Testis (tissue), 2 donors: ENCODE measurements at regions not wholly inside any gene's neighbourhood (a gene's known extent, or its start where the extent isn't known, plus 50 kb on each side); places are given as distances from the start of the nearest gene placed in this dataset.
"Not testable (repeated sequence)": the region's sequence is repeated elsewhere in the genome, so short reads cannot be mapped to it uniquely, and the experiment has no call there.

Experiments used
- DNase-seq: peaks from one replicate; pipeline ENCODE4 v3.0.0-alpha.2; 2019
- H3K27ac ChIP-seq, 2 donors: fragments of 200-600 bp; sonication (generic); one replicate each; pipeline ENCODE4 v1.5.1; 2019
- H3K27me3 ChIP-seq: fragments of 200-600 bp; sonication (generic); one replicate; pipeline ENCODE4 v1.5.1; 2019
- H3K36me3 ChIP-seq: fragments of 200-600 bp; sonication (generic); one replicate; pipeline ENCODE4 v1.5.1; 2017; ENCODE audit warnings: low read depth; ENCODE audit errors: missing control alignments
- H3K4me1 ChIP-seq: fragments of 200-600 bp; sonication (generic); one replicate; pipeline ENCODE4 v1.5.1; 2019
- H3K4me3 ChIP-seq, 2 donors: fragments of 200-600 bp; sonication (generic); one replicate each; pipeline ENCODE4 v1.5.1; 2017 to 2019
- H3K9me3 ChIP-seq: fragments of 200-600 bp; sonication (generic); one replicate; pipeline ENCODE4 v1.5.1; 2017
- CTCF ChIP-seq, 3 experiments: fragments of 450-650 bp in 2 of 3; fragments of 200-600 bp in 1 of 3; sonication (generic) in 1 of 3; IDR thresholded peaks; one replicate each; pipeline ENCODE4 v1.5.1; 2016 to 2019; ENCODE audit warnings: antibody characterized with exemption in 3 of 3, mild to moderate bottlenecking in 2 of 3, moderate library complexity in 1 of 3
- POLR2A ChIP-seq: fragments of 450-650 bp; IDR thresholded peaks from one replicate; pipeline ENCODE4 v1.6.1; 2017; ENCODE audit warnings: antibody characterized with exemption, mild to moderate bottlenecking, moderate library complexity
- WGBS, 2 donors: methylation state at CpG; one replicate each; pipeline ENCODE4 v1.1.5; 2018; 5-methylcytosine and 5-hydroxymethylcytosine counted together
- intact Hi-C: fragments of 100-400 bp; cut with DNase I; formaldehyde crosslinking; loops from one replicate; pipeline ENCODE4 v1.15.1; 2023; ENCODE audit warnings: low total_unique reads

GRCh38 chr14:101290611-101291010 lies 270.7 kb upstream of the DIO3 start:
- no peak for TF ChIP-seq POLR2A
- TF ChIP-seq CTCF (IDR thresholded peaks at IDR 0.05) = no peak
- H3K27me3 ChIP-seq = no peaks in the 10 kb centered on the region
- H3K36me3 ChIP-seq = no peaks in the 10 kb centered on the region
- H3K9me3 ChIP-seq = no peaks in the 10 kb centered on the region
- no peak overlapping the region for H3K4me3 ChIP-seq
- DNase-seq = no peak
- 84 to 86% methylated on average over 6 of the region's 6 CpGs for WGBS, 2 donors
- intact Hi-C loops = no loop called here
- peaks cover 8% of the 10 kb centered on the region for H3K4me1 ChIP-seq
- no peak overlapping the region for H3K27ac ChIP-seq

GRCh38 chr14:101291390-101291789 lies 269.9 kb upstream of the DIO3 start:
- H3K36me3 ChIP-seq = no peaks in the 10 kb centered on the region
- DNase-seq = no peak
- 82 to 89% methylated on average over 3 of the region's 3 CpGs for WGBS, 2 donors
- TF ChIP-seq CTCF (IDR thresholded peaks at IDR 0.05) = no peak
- no peak for TF ChIP-seq POLR2A
- H3K9me3 ChIP-seq = no peaks in the 10 kb centered on the region
- H3K27ac ChIP-seq = no peak overlapping the region
- peaks cover 8% of the 10 kb centered on the region for H3K4me1 ChIP-seq
- intact Hi-C loops = no loop called here
- H3K27me3 ChIP-seq = no peaks in the 10 kb centered on the region
- H3K4me3 ChIP-seq = no peak overlapping the region

GRCh38 chr14:101292448-101292847 lies 268.8 kb upstream of the DIO3 start:
- no peak for TF ChIP-seq POLR2A
- TF ChIP-seq CTCF (IDR thresholded peaks at IDR 0.05) = no peak
- Histone ChIP-seq H3K4me1 (no peaks in the 10 kb centered on the region), H3K27me3 (no peaks in the 10 kb centered on the region), H3K27ac (no peak overlapping the region), H3K9me3 (no peaks in the 10 kb centered on the region), H3K36me3 (no peaks in the 10 kb centered on the region), H3K4me3 (no peak overlapping the region)
- no peak for DNase-seq
- 86 to 87% methylated on average over 5 of the region's 5 CpGs for WGBS, 2 donors
- intact Hi-C loops = no loop called here

GRCh38 chr14:101293605-101294004 lies 267.7 kb upstream of the DIO3 start:
- Histone ChIP-seq H3K27me3 (no peaks in the 10 kb centered on the region), H3K9me3 (no peaks in the 10 kb centered on the region), H3K27ac (no peak overlapping the region), H3K4me1 (no peaks in the 10 kb centered on the region), H3K4me3 (no peak overlapping the region), H3K36me3 (no peaks in the 10 kb centered on the region)
- DNase-seq = no peak
- no peak for TF ChIP-seq CTCF (IDR thresholded peaks at IDR 0.05)
- intact Hi-C loops = no loop called here

GRCh38 chr14:101294136-101294535 lies 267.2 kb upstream of the DIO3 start:
- no peak for TF ChIP-seq POLR2A
- TF ChIP-seq CTCF (IDR thresholded peaks at IDR 0.05) = no peak
- DNase-seq = no peak
- WGBS, 2 donors = 91 to 95% methylated on average over 1 of the region's 1 CpG
- intact Hi-C loops = no loop called here
- Histone ChIP-seq H3K4me1 (no peaks in the 10 kb centered on the region), H3K9me3 (no peaks in the 10 kb centered on the region), H3K27ac (no peak overlapping the region), H3K36me3 (no peaks in the 10 kb centered on the region), H3K27me3 (no peaks in the 10 kb centered on the region), H3K4me3 (no peak overlapping the region)

- H3K9me3 ChIP-seq, H3K27ac ChIP-seq, H3K27me3 ChIP-seq, H3K4me3 ChIP-seq, H3K36me3 ChIP-seq, DNase-seq, H3K4me1 ChIP-seq, intact Hi-C loops: not testable (repeated sequence)
- 74 to 81% methylated on average over 4 of the region's 4 CpGs for WGBS, 2 donors
These were observed 261.5 kb upstream of the DIO3 start for GRCh38 chr14:101299781-101300180.
